MM.1S (cell line): ENCODE measurements at regions not wholly inside any gene's neighbourhood (a gene's known extent, or its start where the extent isn't known, plus 50 kb on each side); places are given as distances from the start of the nearest gene placed in this dataset.

Experiments
- EZH2 ChIP-seq: fragments of 300-600 bp; sonication (generic); optimal IDR thresholded peaks from 2 replicates; pipeline ENCODE3; 2017; ENCODE audit warnings: low read depth, mild to moderate bottlenecking, antibody characterized with exemption, low read length, mixed read lengths
- TF ChIP-seq, protein P1 (sequence below): fragments of 300-600 bp; sonication (generic); IDR thresholded peaks from 2 replicates; pipeline ENCODE4 v1.5.1; 2016; ENCODE audit warnings: antibody characterized with exemption, low read length, mixed read lengths

GRCh38 chr1:30452170-30452569 lies 271.2 kb downstream of the MATN1 start:
- TF ChIP-seq, protein P1, sequence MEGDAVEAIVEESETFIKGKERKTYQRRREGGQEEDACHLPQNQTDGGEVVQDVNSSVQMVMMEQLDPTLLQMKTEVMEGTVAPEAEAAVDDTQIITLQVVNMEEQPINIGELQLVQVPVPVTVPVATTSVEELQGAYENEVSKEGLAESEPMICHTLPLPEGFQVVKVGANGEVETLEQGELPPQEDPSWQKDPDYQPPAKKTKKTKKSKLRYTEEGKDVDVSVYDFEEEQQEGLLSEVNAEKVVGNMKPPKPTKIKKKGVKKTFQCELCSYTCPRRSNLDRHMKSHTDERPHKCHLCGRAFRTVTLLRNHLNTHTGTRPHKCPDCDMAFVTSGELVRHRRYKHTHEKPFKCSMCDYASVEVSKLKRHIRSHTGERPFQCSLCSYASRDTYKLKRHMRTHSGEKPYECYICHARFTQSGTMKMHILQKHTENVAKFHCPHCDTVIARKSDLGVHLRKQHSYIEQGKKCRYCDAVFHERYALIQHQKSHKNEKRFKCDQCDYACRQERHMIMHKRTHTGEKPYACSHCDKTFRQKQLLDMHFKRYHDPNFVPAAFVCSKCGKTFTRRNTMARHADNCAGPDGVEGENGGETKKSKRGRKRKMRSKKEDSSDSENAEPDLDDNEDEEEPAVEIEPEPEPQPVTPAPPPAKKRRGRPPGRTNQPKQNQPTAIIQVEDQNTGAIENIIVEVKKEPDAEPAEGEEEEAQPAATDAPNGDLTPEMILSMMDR, result no peak
- TF ChIP-seq EZH2, result no peak
